ENCODE measurements at regions not wholly inside any gene's neighbourhood (a gene's known extent, or its start where the extent isn't known, plus 50 kb on each side); places are given as distances from the start of the nearest gene placed in this dataset.

DNA sequence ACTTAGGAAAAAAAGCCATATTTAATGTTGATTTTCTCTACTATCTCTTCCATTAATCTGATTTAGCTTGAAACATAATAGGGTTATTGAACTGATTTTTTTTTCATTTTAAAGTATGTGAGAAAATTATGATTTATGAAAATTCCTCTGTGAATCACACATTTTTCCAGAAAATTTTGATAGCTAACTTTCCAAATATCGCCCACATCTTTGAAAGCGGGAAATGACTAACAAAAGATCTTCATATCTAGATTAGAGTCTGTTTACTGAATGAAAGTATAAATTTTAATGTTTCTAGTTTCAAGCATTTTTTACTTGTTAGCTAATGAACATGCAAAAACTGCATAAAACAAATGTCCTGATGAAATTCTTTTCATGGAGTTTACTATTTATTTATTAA, 97.4 kb downstream of the POSTN start:
- no peak for DNase-seq (ENCODE audit: insufficient read length, low spot score, missing footprints)
- Histone ChIP-seq H3K36me3 (ENCODE audit: insufficient read depth, low read length) (no peaks in the 10 kb centered on the region), H3K4me1 (ENCODE audit: insufficient read depth, low read length) (peaks cover 7% of the 10 kb centered on the region), H3K79me2 (ENCODE audit: insufficient read depth, low read length) (no peaks in the 10 kb centered on the region), H3K4me3 (ENCODE audit: insufficient read depth, low read length) (no peak overlapping the region), H3K27ac (ENCODE audit: low read depth, low read length) (peak overlapping the region; percentile 72), H2AFZ (ENCODE audit: low read length) (no peak overlapping the region), H3K27me3 (ENCODE audit: insufficient read depth, low read length) (no peaks in the 10 kb centered on the region), H3K4me2 (ENCODE audit: insufficient read depth, low read length) (no peak overlapping the region), H4K20me1 (ENCODE audit: insufficient read depth, low read length) (no peaks in the 10 kb centered on the region), H3K9me3 (ENCODE audit: low read depth, low read length) (no peaks in the 10 kb centered on the region)
- TF ChIP-seq, protein P1, sequence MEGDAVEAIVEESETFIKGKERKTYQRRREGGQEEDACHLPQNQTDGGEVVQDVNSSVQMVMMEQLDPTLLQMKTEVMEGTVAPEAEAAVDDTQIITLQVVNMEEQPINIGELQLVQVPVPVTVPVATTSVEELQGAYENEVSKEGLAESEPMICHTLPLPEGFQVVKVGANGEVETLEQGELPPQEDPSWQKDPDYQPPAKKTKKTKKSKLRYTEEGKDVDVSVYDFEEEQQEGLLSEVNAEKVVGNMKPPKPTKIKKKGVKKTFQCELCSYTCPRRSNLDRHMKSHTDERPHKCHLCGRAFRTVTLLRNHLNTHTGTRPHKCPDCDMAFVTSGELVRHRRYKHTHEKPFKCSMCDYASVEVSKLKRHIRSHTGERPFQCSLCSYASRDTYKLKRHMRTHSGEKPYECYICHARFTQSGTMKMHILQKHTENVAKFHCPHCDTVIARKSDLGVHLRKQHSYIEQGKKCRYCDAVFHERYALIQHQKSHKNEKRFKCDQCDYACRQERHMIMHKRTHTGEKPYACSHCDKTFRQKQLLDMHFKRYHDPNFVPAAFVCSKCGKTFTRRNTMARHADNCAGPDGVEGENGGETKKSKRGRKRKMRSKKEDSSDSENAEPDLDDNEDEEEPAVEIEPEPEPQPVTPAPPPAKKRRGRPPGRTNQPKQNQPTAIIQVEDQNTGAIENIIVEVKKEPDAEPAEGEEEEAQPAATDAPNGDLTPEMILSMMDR (IDR thresholded peaks at IDR 0.05; ENCODE audit: extremely low read depth, low read depth, low read length): no peak

DNA sequence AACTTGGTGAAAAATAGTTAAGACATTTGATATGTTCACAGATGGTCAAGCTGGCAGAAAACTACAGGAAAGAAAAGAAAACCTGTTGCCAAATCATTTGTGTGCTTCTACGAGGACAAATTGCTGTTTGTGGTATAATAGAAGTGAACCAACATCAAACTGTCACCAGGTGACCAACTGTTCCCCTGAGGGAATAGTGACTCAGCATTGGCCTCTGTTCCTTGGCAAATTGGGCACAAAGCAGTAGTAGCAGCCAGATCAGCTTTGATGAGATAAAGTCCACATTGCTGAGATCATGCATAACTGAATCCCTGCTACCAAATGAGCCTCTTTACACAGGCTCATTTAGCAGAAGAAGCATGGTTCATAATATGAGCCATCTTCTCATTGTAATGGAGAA, 103.5 kb downstream of the POSTN start:
- Histone ChIP-seq H3K27ac (ENCODE audit: low read depth, low read length) (peak overlapping the region; percentile 77), H4K20me1 (ENCODE audit: insufficient read depth, low read length) (no peaks in the 10 kb centered on the region), H3K79me2 (ENCODE audit: insufficient read depth, low read length) (no peaks in the 10 kb centered on the region), H2AFZ (ENCODE audit: low read length) (no peak overlapping the region), H3K27me3 (ENCODE audit: insufficient read depth, low read length) (no peaks in the 10 kb centered on the region), H3K36me3 (ENCODE audit: insufficient read depth, low read length) (no peaks in the 10 kb centered on the region), H3K4me3 (ENCODE audit: insufficient read depth, low read length) (no peak overlapping the region), H3K4me2 (ENCODE audit: insufficient read depth, low read length) (no peak overlapping the region), H3K4me1 (ENCODE audit: insufficient read depth, low read length) (peaks cover 45% of the 10 kb centered on the region), H3K9me3 (ENCODE audit: low read depth, low read length) (no peaks in the 10 kb centered on the region)
- peak; percentile 1 for DNase-seq (ENCODE audit: insufficient read length, low spot score, missing footprints)
- TF ChIP-seq, protein P1 (IDR thresholded peaks at IDR 0.05; ENCODE audit: extremely low read depth, low read depth, low read length): no peak

DNA sequence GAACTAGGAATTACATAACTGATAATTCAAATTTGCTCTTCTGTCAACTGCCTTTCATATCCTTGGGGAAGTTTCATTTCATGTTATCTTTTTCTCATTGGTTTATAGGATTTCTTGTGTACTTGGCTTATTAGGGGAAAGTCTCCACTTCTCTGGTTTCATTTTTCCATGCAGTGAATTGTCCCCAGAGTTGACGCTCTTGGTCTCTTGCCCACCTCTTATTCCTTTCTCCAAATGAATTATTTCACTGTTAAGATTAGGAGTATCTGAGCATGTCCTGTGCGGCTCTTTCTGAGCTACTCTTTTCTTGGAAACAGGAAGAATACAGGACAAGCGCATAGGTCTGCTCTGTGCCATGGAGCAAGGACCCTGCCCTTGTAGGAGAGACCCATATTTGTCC, 104.8 kb downstream of the POSTN start:
- H3K27ac ChIP-seq (ENCODE audit: low read depth, low read length): peak overlapping the region; percentile 77
- no peaks in the 10 kb centered on the region for H4K20me1 ChIP-seq (ENCODE audit: insufficient read depth, low read length)
- H3K79me2 ChIP-seq (ENCODE audit: insufficient read depth, low read length): no peaks in the 10 kb centered on the region
- no peak overlapping the region for H2AFZ ChIP-seq (ENCODE audit: low read length)
- H3K27me3 ChIP-seq (ENCODE audit: insufficient read depth, low read length): no peaks in the 10 kb centered on the region
- H3K36me3 ChIP-seq (ENCODE audit: insufficient read depth, low read length): no peaks in the 10 kb centered on the region
- H3K4me1 ChIP-seq (ENCODE audit: insufficient read depth, low read length): peaks cover 51% of the 10 kb centered on the region
- no peak overlapping the region for H3K4me3 ChIP-seq (ENCODE audit: insufficient read depth, low read length)
- no peak overlapping the region for H3K4me2 ChIP-seq (ENCODE audit: insufficient read depth, low read length)
- no peaks in the 10 kb centered on the region for H3K9me3 ChIP-seq (ENCODE audit: low read depth, low read length)
- TF ChIP-seq, protein P1 (IDR thresholded peaks at IDR 0.05; ENCODE audit: extremely low read depth, low read depth, low read length): no peak
- no peak for DNase-seq (ENCODE audit: insufficient read length, low spot score, missing footprints)

DNA sequence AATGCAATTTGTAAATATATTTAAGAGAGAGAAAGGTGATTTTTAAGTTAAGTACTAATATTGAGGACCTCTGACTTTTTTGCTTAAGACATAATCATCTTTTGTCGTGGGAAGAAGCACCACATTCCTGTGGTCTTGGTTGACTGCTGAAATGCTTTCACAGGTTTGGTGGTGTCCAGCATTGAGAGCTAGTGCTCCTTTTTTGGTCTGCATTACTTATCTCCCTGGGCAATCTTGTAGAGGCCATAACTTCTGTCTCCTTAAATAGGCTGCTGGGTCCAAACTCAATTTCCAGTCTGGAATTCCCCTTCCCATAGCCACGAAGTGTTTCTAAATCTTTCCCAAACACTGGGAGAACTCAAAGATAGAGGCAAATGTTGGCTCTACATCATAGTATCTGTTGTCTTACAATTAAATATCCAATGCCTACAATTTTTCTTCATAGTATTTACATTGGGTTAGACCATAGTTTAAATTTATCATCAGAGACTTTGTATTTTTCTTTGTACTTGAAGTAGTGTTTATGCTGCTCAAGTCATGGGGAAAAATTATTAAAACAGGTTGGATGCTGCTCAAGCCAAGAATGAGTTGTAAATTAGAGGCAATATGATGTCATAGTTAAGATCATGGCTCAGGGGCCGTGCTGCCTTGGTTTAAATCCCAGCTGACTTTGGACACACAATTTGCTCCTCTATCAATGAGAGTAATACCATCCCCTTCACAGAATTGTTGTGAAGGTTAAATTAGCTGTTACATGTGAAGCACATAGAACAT, 105.6 kb downstream of the POSTN start:
- Histone ChIP-seq H3K36me3 (ENCODE audit: insufficient read depth, low read length) (no peaks in the 10 kb centered on the region), H3K27me3 (ENCODE audit: insufficient read depth, low read length) (no peaks in the 10 kb centered on the region), H3K79me2 (ENCODE audit: insufficient read depth, low read length) (no peaks in the 10 kb centered on the region), H4K20me1 (ENCODE audit: insufficient read depth, low read length) (no peaks in the 10 kb centered on the region), H3K9me3 (ENCODE audit: low read depth, low read length) (no peaks in the 10 kb centered on the region), H3K4me2 (ENCODE audit: insufficient read depth, low read length) (no peak overlapping the region), H3K27ac (ENCODE audit: low read depth, low read length) (peak overlapping the region; percentile 77), H3K4me1 (ENCODE audit: insufficient read depth, low read length) (peaks cover 58% of the 10 kb centered on the region), H3K4me3 (ENCODE audit: insufficient read depth, low read length) (no peak overlapping the region), H2AFZ (ENCODE audit: low read length) (no peak overlapping the region)
- DNase-seq (ENCODE audit: insufficient read length, low spot score, missing footprints): no peak
- TF ChIP-seq, protein P1 (IDR thresholded peaks at IDR 0.05; ENCODE audit: extremely low read depth, low read depth, low read length): no peak

Measured in osteoblast (primary cell).